ENCODE measurements at regions not wholly inside any gene's neighbourhood (a gene's known extent, or its start where the extent isn't known, plus 50 kb on each side); places are given as distances from the start of the nearest gene placed in this dataset.

- Histone ChIP-seq H3F3A (ENCODE audit: low read depth) (no peaks in the 10 kb centered on the region), H3K36me3 (ENCODE audit: insufficient read depth, low read length) (no peaks in the 10 kb centered on the region), H4K20me1 (ENCODE audit: insufficient read depth, low read length, poor library complexity, severe bottlenecking) (no peaks in the 10 kb centered on the region), H3K79me2 (ENCODE audit: insufficient read depth, low read length) (no peaks in the 10 kb centered on the region), H3K9ac (ENCODE audit: low read depth, low read length, poor library complexity, severe bottlenecking) (no peak overlapping the region), H3K4me2 (ENCODE audit: low read depth, low read length, poor library complexity, severe bottlenecking) (no peak overlapping the region), H3K27me3 (ENCODE audit: insufficient read depth, low read length, poor library complexity, severe bottlenecking) (no peaks in the 10 kb centered on the region), H3K9me3 (ENCODE audit: insufficient read depth, low read depth, low read length) (no peaks in the 10 kb centered on the region), H3K9me2 (replicated peaks; ENCODE audit: low read depth, low read length) (no peaks in the 10 kb centered on the region), H3K4me3 (ENCODE audit: low read length, poor library complexity, severe bottlenecking) (no peak overlapping the region), H2AFZ (ENCODE audit: low read length) (peak overlapping the region; percentile 36; the same call in 1 of the 2 replicates), H3K4me1 (ENCODE audit: insufficient read depth, low read length, poor library complexity, severe bottlenecking) (no peaks in the 10 kb centered on the region)
- no peak for TF ChIP-seq EZH2phosphoT487 (IDR thresholded peaks at IDR 0.05; ENCODE audit: borderline replicate concordance)
- TF ChIP-seq, protein P1, sequence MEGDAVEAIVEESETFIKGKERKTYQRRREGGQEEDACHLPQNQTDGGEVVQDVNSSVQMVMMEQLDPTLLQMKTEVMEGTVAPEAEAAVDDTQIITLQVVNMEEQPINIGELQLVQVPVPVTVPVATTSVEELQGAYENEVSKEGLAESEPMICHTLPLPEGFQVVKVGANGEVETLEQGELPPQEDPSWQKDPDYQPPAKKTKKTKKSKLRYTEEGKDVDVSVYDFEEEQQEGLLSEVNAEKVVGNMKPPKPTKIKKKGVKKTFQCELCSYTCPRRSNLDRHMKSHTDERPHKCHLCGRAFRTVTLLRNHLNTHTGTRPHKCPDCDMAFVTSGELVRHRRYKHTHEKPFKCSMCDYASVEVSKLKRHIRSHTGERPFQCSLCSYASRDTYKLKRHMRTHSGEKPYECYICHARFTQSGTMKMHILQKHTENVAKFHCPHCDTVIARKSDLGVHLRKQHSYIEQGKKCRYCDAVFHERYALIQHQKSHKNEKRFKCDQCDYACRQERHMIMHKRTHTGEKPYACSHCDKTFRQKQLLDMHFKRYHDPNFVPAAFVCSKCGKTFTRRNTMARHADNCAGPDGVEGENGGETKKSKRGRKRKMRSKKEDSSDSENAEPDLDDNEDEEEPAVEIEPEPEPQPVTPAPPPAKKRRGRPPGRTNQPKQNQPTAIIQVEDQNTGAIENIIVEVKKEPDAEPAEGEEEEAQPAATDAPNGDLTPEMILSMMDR (conservative IDR thresholded peaks at IDR 0.05; ENCODE audit: low read length) = no peak
These were observed 75.1 kb downstream of the ARRDC4 start for GRCh38 chr15:98035577-98036010.

DNA sequence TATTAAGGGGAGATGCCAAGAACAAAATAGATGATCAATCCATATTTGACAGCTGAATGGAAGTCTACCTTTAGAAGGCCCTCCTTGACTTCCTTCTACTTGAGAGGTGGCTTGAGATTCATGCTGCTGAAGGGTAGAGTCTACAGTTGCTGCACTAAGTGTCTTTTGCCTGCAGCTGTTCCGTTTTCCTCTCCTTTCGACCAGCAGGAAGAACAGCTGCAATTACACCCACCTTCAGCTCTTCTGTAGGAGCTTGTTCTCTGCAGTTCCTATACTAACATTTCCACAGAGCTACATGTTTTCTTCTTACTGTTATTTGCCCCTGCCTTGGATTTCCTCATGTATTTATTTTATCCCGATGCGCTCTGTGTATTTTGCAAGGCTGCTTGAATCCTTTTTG is 79.1 kb downstream of the ARRDC4 start:
- H3F3A ChIP-seq (ENCODE audit: low read depth) = no peaks in the 10 kb centered on the region
- no peak overlapping the region for H3K4me3 ChIP-seq (ENCODE audit: low read length, poor library complexity, severe bottlenecking)
- H3K4me1 ChIP-seq (ENCODE audit: insufficient read depth, low read length, poor library complexity, severe bottlenecking) = no peaks in the 10 kb centered on the region
- H3K9ac ChIP-seq (ENCODE audit: low read depth, low read length, poor library complexity, severe bottlenecking) = no peak overlapping the region
- no peaks in the 10 kb centered on the region for H3K9me3 ChIP-seq (ENCODE audit: insufficient read depth, low read depth, low read length)
- H3K9me2 ChIP-seq (replicated peaks; ENCODE audit: low read depth, low read length) = no peaks in the 10 kb centered on the region
- no peaks in the 10 kb centered on the region for H3K79me2 ChIP-seq (ENCODE audit: insufficient read depth, low read length)
- TF ChIP-seq, protein P1 (conservative IDR thresholded peaks at IDR 0.05; ENCODE audit: low read length) = no peak
- TF ChIP-seq EZH2phosphoT487 (IDR thresholded peaks at IDR 0.05; ENCODE audit: borderline replicate concordance) = no peak
- no peak overlapping the region for H2AFZ ChIP-seq (ENCODE audit: low read length)
- no peaks in the 10 kb centered on the region for H3K27me3 ChIP-seq (ENCODE audit: insufficient read depth, low read length, poor library complexity, severe bottlenecking)
- H3K36me3 ChIP-seq (ENCODE audit: insufficient read depth, low read length) = no peaks in the 10 kb centered on the region
- no peaks in the 10 kb centered on the region for H4K20me1 ChIP-seq (ENCODE audit: insufficient read depth, low read length, poor library complexity, severe bottlenecking)
- H3K4me2 ChIP-seq (ENCODE audit: low read depth, low read length, poor library complexity, severe bottlenecking) = no peak overlapping the region

- no peaks in the 10 kb centered on the region for H3K4me1 ChIP-seq (ENCODE audit: insufficient read depth, low read length, poor library complexity, severe bottlenecking)
These were observed 79.6 kb downstream of the ARRDC4 start for GRCh38 chr15:98040146-98040545.

More at GRCh38 chr15:98040146-98040545, 79.6 kb downstream of the ARRDC4 start:
- TF ChIP-seq EZH2phosphoT487 (IDR thresholded peaks at IDR 0.05; ENCODE audit: borderline replicate concordance) = no peak
- TF ChIP-seq, protein P1 (conservative IDR thresholded peaks at IDR 0.05; ENCODE audit: low read length) = no peak
- H3K9me3 ChIP-seq (ENCODE audit: insufficient read depth, low read depth, low read length) = no peaks in the 10 kb centered on the region
- H3K27me3 ChIP-seq (ENCODE audit: insufficient read depth, low read length, poor library complexity, severe bottlenecking) = no peaks in the 10 kb centered on the region
- no peak overlapping the region for H2AFZ ChIP-seq (ENCODE audit: low read length)
- H3K36me3 ChIP-seq (ENCODE audit: insufficient read depth, low read length) = no peaks in the 10 kb centered on the region
- H3K4me2 ChIP-seq (ENCODE audit: low read depth, low read length, poor library complexity, severe bottlenecking) = no peak overlapping the region
- no peak overlapping the region for H3K9ac ChIP-seq (ENCODE audit: low read depth, low read length, poor library complexity, severe bottlenecking)
- no peaks in the 10 kb centered on the region for H3K79me2 ChIP-seq (ENCODE audit: insufficient read depth, low read length)
- H3F3A ChIP-seq (ENCODE audit: low read depth) = no peaks in the 10 kb centered on the region
- H4K20me1 ChIP-seq (ENCODE audit: insufficient read depth, low read length, poor library complexity, severe bottlenecking) = no peaks in the 10 kb centered on the region
- H3K4me3 ChIP-seq (ENCODE audit: low read length, poor library complexity, severe bottlenecking) = no peak overlapping the region
- H3K9me2 ChIP-seq (replicated peaks; ENCODE audit: low read depth, low read length) = no peaks in the 10 kb centered on the region

All from Loucy (cell line).